A549 (cell line): ENCODE measurements at regions not wholly inside any gene's neighbourhood (a gene's known extent, or its start where the extent isn't known, plus 50 kb on each side); places are given as distances from the start of the nearest gene placed in this dataset.

ENCODE experiments used
- ATAC-seq, 2 experiments: fragments of 200-7000 bp in 1 of 2; fragments of >200 bp in 1 of 2; cut with Nextera tagmentation in 1 of 2; cut with Tn5 transposase in 1 of 2; 3 replicates each; pipeline versions ENCODE4 v1.8.0 to v1.9.1; 2018 to 2020; ENCODE audit warnings: mild to moderate bottlenecking in 1 of 2, moderate library complexity in 1 of 2
- CTCF ChIA-PET: fragments of 300-600 bp; sonication (Branson Sonifier 250); formaldehyde crosslinking; extraction: SDS; loops from one replicate; lab custom pipeline; 2021; ENCODE audit warnings: antibody characterized with exemption, inconsistent platforms; lab: Yijun Ruan, JAX
- POLR2A ChIA-PET: fragments of 350-600 bp; formaldehyde crosslinking; extraction: SDS; loops from one replicate; lab custom pipeline; 2021; ENCODE audit warnings: antibody characterized with exemption, inconsistent platforms; lab: Yijun Ruan, JAX
- DNase-seq, 2 experiments: peaks; one replicate each; pipeline versions ENCODE4 v3.0.0 to v3.0.0-alpha.2; 2011 to 2016; ENCODE audit warnings: low read depth in 1 of 2, low spot score in 1 of 2
- FAIRE-seq: peaks from 2 replicates; lab custom pipeline; 2011; peaks lifted over from hg19 to GRCh38; lab: Jason Lieb, UNC
- H3K27ac ChIP-seq, 2 experiments: fragments of >200 bp; sonication (Bioruptor Twin); formaldehyde crosslinking; 3 replicates each; pipeline ENCODE4 v1.5.1; 2016 to 2017
- H3K4me1 ChIP-seq: fragments of >200 bp; sonication (Bioruptor Twin); formaldehyde crosslinking; 3 replicates; pipeline ENCODE4 v1.6.1; 2016
- H3K4me2 ChIP-seq: fragments of >200 bp; sonication (Bioruptor Twin); formaldehyde crosslinking; 3 replicates; pipeline ENCODE4 v1.6.1; 2016
- H3K4me3 ChIP-seq: fragments of >200 bp; sonication (Bioruptor Twin); formaldehyde crosslinking; 3 replicates; pipeline ENCODE4 v1.5.1; 2016
- H3K9me3 ChIP-seq: fragments of >200 bp; sonication (Bioruptor Twin); formaldehyde crosslinking; 3 replicates; pipeline ENCODE4 v1.6.1; 2016
- BCL3 ChIP-seq: fragments of >200 bp; sonication (Bioruptor Twin); formaldehyde crosslinking; IDR thresholded peaks from 3 replicates; pipeline ENCODE4 v1.6.1; 2016
- BHLHE40 ChIP-seq: IDR thresholded peaks from 2 replicates; pipeline ENCODE4 v1.6.1; 2012; ENCODE audit warnings: low read depth, low read length, inconsistent platforms
- CBX2 ChIP-seq: fragments of 200-600 bp; sonication (generic); IDR thresholded peaks from 2 replicates; pipeline ENCODE4 v1.6.1; 2016; ENCODE audit warnings: low read depth, mild to moderate bottlenecking, borderline replicate concordance
- EP300 ChIP-seq, 2 experiments: fragments of >200 bp; sonication (Bioruptor Twin); formaldehyde crosslinking; IDR thresholded peaks; 2 replicates in 1 of 2; 3 replicates in 1 of 2; pipeline ENCODE4 v1.6.1; 2016 to 2017
- FOSB ChIP-seq: fragments of 250-450 bp; sonication (Bioruptor Pico); IDR thresholded peaks from 2 replicates; pipeline ENCODE4 v1.5.0; 2020; ENCODE audit warnings: mild to moderate bottlenecking, moderate library complexity
- FOSL2 ChIP-seq, 2 experiments: fragments of 450-650 bp in 1 of 2; fragments of >200 bp in 1 of 2; sonication (Bioruptor Twin) in 1 of 2; formaldehyde crosslinking; IDR thresholded peaks; 2 replicates each; pipeline versions ENCODE4 v1.5.0 to v1.6.1; 2016 to 2020; ENCODE audit warnings: mild to moderate bottlenecking in 1 of 2, moderate library complexity in 1 of 2
- FOXS1 ChIP-seq: fragments of 250-450 bp; sonication (Bioruptor Pico); IDR thresholded peaks from 2 replicates; pipeline ENCODE4 v1.5.0; 2020; ENCODE audit warnings: mild to moderate bottlenecking, moderate library complexity
- GATA3 ChIP-seq: IDR thresholded peaks from 2 replicates; pipeline ENCODE4 v1.6.1; 2012; ENCODE audit warnings: borderline replicate concordance
- HEYL ChIP-seq: fragments of 250-450 bp; sonication (Bioruptor Pico); IDR thresholded peaks from 2 replicates; pipeline ENCODE4 v1.8.0; 2021; ENCODE audit warnings: mild to moderate bottlenecking, moderate library complexity
- HOXB5 ChIP-seq: fragments of 250-450 bp; sonication (Bioruptor Pico); IDR thresholded peaks from 2 replicates; pipeline ENCODE4 v1.5.0; 2020; ENCODE audit warnings: mild to moderate bottlenecking, moderate library complexity
- JUNB ChIP-seq: fragments of >200 bp; sonication (Bioruptor Twin); formaldehyde crosslinking; IDR thresholded peaks from 2 replicates; pipeline ENCODE4 v1.6.1; 2016
- KDM1A ChIP-seq: fragments of 200-600 bp; sonication (generic); IDR thresholded peaks from 2 replicates; pipeline ENCODE4 v1.6.1; 2016; ENCODE audit warnings: low read depth, mild to moderate bottlenecking
- KDM5A ChIP-seq: fragments of 200-600 bp; sonication (generic); IDR thresholded peaks from 2 replicates; pipeline ENCODE4 v1.6.1; 2016; ENCODE audit warnings: antibody characterized with exemption, mild to moderate bottlenecking
- MAFK ChIP-seq: fragments of 450-650 bp; IDR thresholded peaks from 2 replicates; pipeline ENCODE4 v1.6.1; 2014; ENCODE audit not compliant: partially characterized antibody
- NR3C1 ChIP-seq: fragments of >200 bp; sonication (Bioruptor Twin); formaldehyde crosslinking; IDR thresholded peaks from 3 replicates; pipeline ENCODE4 v1.6.1; 2017
- PHF8 ChIP-seq: fragments of 200-600 bp; sonication (generic); IDR thresholded peaks from 2 replicates; pipeline ENCODE4 v1.6.1; 2016; ENCODE audit warnings: low read depth, mild to moderate bottlenecking, antibody characterized with exemption, moderate library complexity, borderline replicate concordance
- RARB ChIP-seq: fragments of 250-450 bp; sonication (Bioruptor Pico); IDR thresholded peaks from 2 replicates; pipeline ENCODE4 v1.8.0; 2021; ENCODE audit warnings: mild to moderate bottlenecking, moderate library complexity
- RCOR1 ChIP-seq: fragments of 150-350 bp; IDR thresholded peaks from 2 replicates; pipeline ENCODE4 v1.6.1; 2014; ENCODE audit warnings: antibody characterized with exemption, low read length, low read depth
- SMC3 ChIP-seq: fragments of >200 bp; sonication (Bioruptor Twin); formaldehyde crosslinking; IDR thresholded peaks from 3 replicates; pipeline ENCODE4 v1.6.1; 2018; ENCODE audit warnings: inconsistent platforms
- SREBF2 ChIP-seq: fragments of 450-650 bp; IDR thresholded peaks from 2 replicates; pipeline ENCODE4 v1.6.1; 2014; ENCODE audit warnings: mild to moderate bottlenecking, moderate library complexity
- TP53 ChIP-seq: fragments of 250-450 bp; sonication (Bioruptor Pico); IDR thresholded peaks from 2 replicates; pipeline ENCODE4 v1.5.0; 2021; ENCODE audit warnings: mild to moderate bottlenecking, moderate library complexity
- ZC3H11A ChIP-seq: fragments of 450-650 bp; IDR thresholded peaks from 2 replicates; pipeline ENCODE4 v1.6.1; 2014; ENCODE audit warnings: antibody characterized with exemption, mild to moderate bottlenecking
- ZFP36 ChIP-seq: fragments of 450-650 bp; IDR thresholded peaks from 2 replicates; pipeline ENCODE4 v1.6.1; 2014; ENCODE audit warnings: borderline replicate concordance; ENCODE audit not compliant: partially characterized antibody
- WGBS: methylation state at CpG from one replicate; pipeline ENCODE4 v1.1.6; 2017; ENCODE audit errors: missing lambda C conversion rate; 5-methylcytosine and 5-hydroxymethylcytosine counted together
- TF ChIP-seq, protein P1 (sequence below): IDR thresholded peaks from 2 replicates; pipeline ENCODE4 v1.6.1; 2012; ENCODE audit warnings: low read depth, borderline replicate concordance
- TF ChIP-seq, protein P2 (sequence below): IDR thresholded peaks from 2 replicates; pipeline ENCODE4 v1.6.1; 2012

- H3K4me2 ChIP-seq: no peak overlapping the region
- no peaks in the 10 kb centered on the region for H3K4me1 ChIP-seq
- ATAC-seq: no peak
- no peak for DNase-seq
- CTCF ChIA-PET: interaction anchor here (0.6 kb wide), 1 partner anchor 821 kb away, joined by 3 read pairs; no protein-coding TSS in a partner anchor
- no peaks in the 10 kb centered on the region for H3K9me3 ChIP-seq
- H3K4me3 ChIP-seq: no peak overlapping the region
- no peak overlapping the region for H3K27ac ChIP-seq
- WGBS: 6% methylated on average over 2 of the region's 2 CpGs
- no peak for FAIRE-seq
- TF ChIP-seq CBX2 (no peak), MAFK (no peak), FOSL2 (IDR thresholded peaks at IDR 0.05) (no peak), FOSL2 (CRISPR knock-in tag; IDR thresholded peaks at IDR 0.05) (no peak), FOXS1 (CRISPR knock-in tag) (no peak), NR3C1 (no peak), RCOR1 (no peak), HEYL (CRISPR knock-in tag) (no peak), ZC3H11A (no peak), TP53 (CRISPR knock-in tag) (no peak), KDM5A (no peak), PHF8 (no peak), HOXB5 (CRISPR knock-in tag) (no peak), SMC3 (no peak), BCL3 (no peak)
- TF ChIP-seq, protein P1, sequence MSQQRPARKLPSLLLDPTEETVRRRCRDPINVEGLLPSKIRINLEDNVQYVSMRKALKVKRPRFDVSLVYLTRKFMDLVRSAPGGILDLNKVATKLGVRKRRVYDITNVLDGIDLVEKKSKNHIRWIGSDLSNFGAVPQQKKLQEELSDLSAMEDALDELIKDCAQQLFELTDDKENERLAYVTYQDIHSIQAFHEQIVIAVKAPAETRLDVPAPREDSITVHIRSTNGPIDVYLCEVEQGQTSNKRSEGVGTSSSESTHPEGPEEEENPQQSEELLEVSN: no peak
- TF ChIP-seq, protein P2, sequence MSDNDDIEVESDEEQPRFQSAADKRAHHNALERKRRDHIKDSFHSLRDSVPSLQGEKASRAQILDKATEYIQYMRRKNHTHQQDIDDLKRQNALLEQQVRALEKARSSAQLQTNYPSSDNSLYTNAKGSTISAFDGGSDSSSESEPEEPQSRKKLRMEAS: no peak
- TF ChIP-seq, all 56 proteins: peak for 0
- POLR2A ChIA-PET: no interaction called here
Observed at GRCh38 chr5:164763206-164763605, 1257.8 kb downstream of the MAT2B start.

DNA sequence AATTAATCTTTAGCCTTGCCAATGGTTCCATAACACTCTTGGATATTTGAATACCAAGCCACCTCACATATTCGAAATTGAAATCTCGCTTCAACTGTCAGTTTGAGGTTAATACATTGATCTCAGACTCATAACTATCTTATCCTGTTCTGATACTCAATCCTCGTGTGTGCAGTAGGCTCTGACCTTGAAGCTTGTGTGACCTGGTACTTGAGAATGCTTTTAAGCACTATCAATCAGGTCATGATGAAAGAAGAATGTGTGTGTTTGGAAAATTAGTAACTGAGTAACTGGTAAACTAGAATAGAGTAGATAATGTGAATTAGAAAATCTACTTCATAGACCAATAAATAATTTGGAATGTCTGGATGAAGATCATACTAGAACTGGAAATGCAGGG lies 1266.7 kb downstream of the MAT2B start:
- H3K4me2 ChIP-seq: no peak overlapping the region
- DNase-seq: no peak
- no peak for FAIRE-seq
- no peaks in the 10 kb centered on the region for H3K4me1 ChIP-seq
- no peak for TF ChIP-seq EP300 (IDR thresholded peaks at IDR 0.05)
- TF ChIP-seq JUNB: no peak
- no peak for TF ChIP-seq SREBF2
- no peaks in the 10 kb centered on the region for H3K9me3 ChIP-seq
- no peak overlapping the region for H3K27ac ChIP-seq
- H3K4me3 ChIP-seq: no peak overlapping the region
- ATAC-seq: no peak
- ChIA-PET POLR2A (no interaction called here), CTCF (no interaction called here)
- 0% methylated on average over 3 of the region's 3 CpGs for WGBS

DNA sequence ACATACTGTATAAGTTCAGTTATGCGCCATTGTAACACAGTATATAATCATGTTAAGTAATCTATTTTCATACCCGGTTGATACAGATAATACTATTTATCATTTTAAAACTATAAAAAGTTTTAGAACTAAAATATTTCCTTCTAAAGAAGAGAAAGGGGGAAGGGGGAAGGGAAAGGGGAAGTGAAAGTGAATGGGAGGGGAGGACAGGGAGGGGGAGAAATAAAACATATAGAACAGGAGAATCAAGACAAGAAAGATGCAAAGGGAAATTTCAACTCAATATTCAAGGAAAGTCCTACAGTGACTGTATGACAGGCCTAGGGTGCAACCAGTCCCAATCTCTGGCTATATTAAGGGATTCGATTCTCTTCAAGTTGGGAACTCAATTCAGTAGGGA lies 1278.8 kb downstream of the MAT2B start:
- TF ChIP-seq BHLHE40 (no peak), KDM1A (no peak), HOXB5 (CRISPR knock-in tag) (no peak), GATA3 (no peak), FOSB (CRISPR knock-in tag) (no peak), RARB (no peak), PHF8 (no peak), ZFP36 (no peak)
- TF ChIP-seq, protein P1: no peak
- TF ChIP-seq, all 56 proteins: peak for 0
- H3K27ac ChIP-seq: no peak overlapping the region
- DNase-seq: no peak
- WGBS: 35% methylated on average over 3 of the region's 3 CpGs
- H3K9me3 ChIP-seq: no peaks in the 10 kb centered on the region
- H3K4me1 ChIP-seq: no peaks in the 10 kb centered on the region
- CTCF ChIA-PET: no interaction called here
- ATAC-seq: no peak
- no peak overlapping the region for H3K4me3 ChIP-seq
- H3K4me2 ChIP-seq: no peak overlapping the region
- POLR2A ChIA-PET: no interaction called here
- no peak for FAIRE-seq
